GM12878 (cell line): ENCODE measurements at regions not wholly inside any gene's neighbourhood (a gene's known extent, or its start where the extent isn't known, plus 50 kb on each side); places are given as distances from the start of the nearest gene placed in this dataset.

Experiments
- ATAC-seq: fragments of 200-7000 bp; cut with Tn5 transposase; 3 replicates; pipeline ENCODE4 v1.9.1; 2020; ENCODE audit warnings: mild to moderate bottlenecking, moderate library complexity
- BruUV-seq: library from RNA; stranded (reverse); fragments of 400-500 nt; replicated peaks from 2 replicates; lab custom pipeline; 2021; lab: Mats Ljungman, UMichigan
- CTCF ChIA-PET: fragments of 300-600 bp; sonication (Branson Sonifier 250); formaldehyde crosslinking; extraction: SDS; loops from one replicate; lab custom pipeline; 2021; ENCODE audit warnings: inconsistent platforms; lab: Yijun Ruan, JAX
- POLR2A ChIA-PET: fragments of 350-600 bp; formaldehyde crosslinking; extraction: SDS; loops from one replicate; lab custom pipeline; 2021; ENCODE audit warnings: inconsistent platforms; lab: Charles Lee
- RAD21 ChIA-PET: fragments of 300-600 bp; sonication (Branson Sonifier 250); formaldehyde crosslinking; loops from one replicate; lab custom pipeline; 2023; ENCODE audit warnings: antibody characterized with exemption; ENCODE audit not compliant: unreplicated experiment; lab: Charles Lee
- SMC1A ChIA-PET: fragments of 300-600 bp; sonication (Branson Sonifier 250); formaldehyde crosslinking; loops from one replicate; lab custom pipeline; 2023; ENCODE audit not compliant: unreplicated experiment, uncharacterized antibody; lab: Charles Lee
- DNase-seq: peaks from one replicate; pipeline ENCODE4 v3.0.0-alpha.2; 2011; ENCODE audit warnings: low read depth, low spot score
- FAIRE-seq: peaks from 3 replicates; lab custom pipeline; 2011; peaks lifted over from hg19 to GRCh38; lab: Jason Lieb, UNC
- H2AFZ ChIP-seq: 2 replicates; pipeline ENCODE4 v1.6.0; 2011; ENCODE audit warnings: low read depth, low read length, control low read depth; ENCODE audit not compliant: control insufficient read depth
- H3K27ac ChIP-seq: 2 replicates; pipeline ENCODE4 v1.5.1; 2011; ENCODE audit warnings: control low read depth; ENCODE audit not compliant: control insufficient read depth, insufficient read depth
- H3K27me3 ChIP-seq, 2 experiments: replicated peaks in 1 of 2; 2 replicates each; pipeline versions ENCODE4 v1.6.0 to v1.6.1; 2011; ENCODE audit warnings: low read length in 1 of 2; ENCODE audit not compliant: control insufficient read depth in 2 of 2, insufficient read depth in 2 of 2
- H3K36me3 ChIP-seq, 2 experiments: 2 replicates each; pipeline ENCODE4 v1.5.1; 2011; ENCODE audit warnings: low read length in 1 of 2; ENCODE audit not compliant: control insufficient read depth in 2 of 2, insufficient read depth in 2 of 2
- H3K4me1 ChIP-seq: 2 replicates; pipeline ENCODE4 v1.6.1; 2011; ENCODE audit warnings: mild to moderate bottlenecking, low read length, moderate library complexity, mixed read lengths; ENCODE audit not compliant: control insufficient read depth, insufficient read depth
- H3K4me2 ChIP-seq: 2 replicates; pipeline ENCODE4 v1.6.0; 2011; ENCODE audit warnings: control low read depth; ENCODE audit not compliant: control insufficient read depth, insufficient read depth
- H3K4me3 ChIP-seq: fragments of 200-600 bp; sonication (generic); 2 replicates; pipeline ENCODE4 v1.5.1; 2016
- H3K79me2 ChIP-seq: 2 replicates; pipeline ENCODE4 v1.6.0; 2011; ENCODE audit warnings: low read length; ENCODE audit not compliant: control insufficient read depth, insufficient read depth
- H3K9ac ChIP-seq: 2 replicates; pipeline ENCODE4 v1.8.0; 2011; ENCODE audit warnings: low read length, control low read depth, mixed read lengths; ENCODE audit not compliant: control insufficient read depth, insufficient read depth
- H3K9me3 ChIP-seq: replicated peaks from 3 replicates; pipeline ENCODE4 v1.5.1; 2011; ENCODE audit warnings: mild to moderate bottlenecking, low read length; ENCODE audit not compliant: control insufficient read depth, insufficient read depth
- H4K20me1 ChIP-seq: 2 replicates; pipeline ENCODE4 v1.6.0; 2011; ENCODE audit not compliant: control insufficient read depth, insufficient read depth
- ASH2L ChIP-seq: fragments of 300-600, 200-600 bp; sonication (generic); IDR thresholded peaks from 2 replicates; pipeline ENCODE4 v1.6.1; 2017; ENCODE audit warnings: low read depth, mild to moderate bottlenecking, borderline replicate concordance
- BMI1 ChIP-seq: fragments of 450-650 bp; IDR thresholded peaks from 2 replicates; pipeline ENCODE4 v1.6.1; 2016; ENCODE audit warnings: mild to moderate bottlenecking, moderate library complexity, borderline replicate concordance
- ETV6 ChIP-seq, 2 experiments: fragments of 450-650 bp in 1 of 2; IDR thresholded peaks in 1 of 2; conservative IDR thresholded peaks in 1 of 2; 2 replicates each; pipeline ENCODE4 v1.6.1; 2014; ENCODE audit warnings: antibody characterized with exemption in 1 of 2, borderline replicate concordance in 1 of 2, low read depth in 1 of 2, mild to moderate bottlenecking in 1 of 2, moderate library complexity in 1 of 2
- LARP7 ChIP-seq: fragments of 450-650 bp; IDR thresholded peaks from 2 replicates; pipeline ENCODE4 v1.6.1; 2017; ENCODE audit warnings: mild to moderate bottlenecking
- NR2F1 ChIP-seq: fragments of 450-650 bp; conservative IDR thresholded peaks from 2 replicates; pipeline ENCODE4 v1.6.1; 2017; ENCODE audit warnings: mild to moderate bottlenecking
- PML ChIP-seq: IDR thresholded peaks from 2 replicates; pipeline ENCODE4 v1.6.1; 2012; ENCODE audit warnings: low read length, inconsistent platforms
- RFX5 ChIP-seq: IDR thresholded peaks from 2 replicates; pipeline ENCODE4 v1.6.1; 2011; ENCODE audit warnings: low read depth, low read length, improper control_type of control experiment
- SMARCA5 ChIP-seq: fragments of 450-650 bp; IDR thresholded peaks from 2 replicates; pipeline ENCODE4 v1.6.1; 2017; ENCODE audit warnings: mild to moderate bottlenecking
- TCF7 ChIP-seq: IDR thresholded peaks from 2 replicates; pipeline ENCODE4 v1.6.1; 2014; ENCODE audit warnings: antibody characterized with exemption, borderline replicate concordance
- ZNF384 ChIP-seq: IDR thresholded peaks from 2 replicates; pipeline ENCODE4 v1.6.1; 2012; ENCODE audit warnings: low read depth, mild to moderate bottlenecking, low read length, improper control_type of control experiment, borderline replicate concordance
- ZSCAN29 ChIP-seq: fragments of 450-650 bp; IDR thresholded peaks from 2 replicates; pipeline ENCODE4 v1.6.1; 2017; ENCODE audit warnings: mild to moderate bottlenecking, moderate library complexity
- in situ Hi-C: fragments of 300-500 bp; cut with MboI; formaldehyde crosslinking; loops from 9 replicates; pipeline ENCODE4 v1.14.3; 2018; ENCODE audit warnings: mixed read lengths
- intact Hi-C: fragments of 100-400 bp; cut with micrococcal nuclease; formaldehyde crosslinking; loops from one replicate; pipeline ENCODE4 v1.14.2; 2022; ENCODE audit not compliant: unreplicated experiment
- TF ChIP-seq, protein P1 (sequence below), 3 experiments: IDR thresholded peaks in 2 of 3; conservative IDR thresholded peaks in 1 of 3; 2 replicates each; pipeline ENCODE4 v1.5.1; 2011; ENCODE audit warnings: low read depth in 3 of 3, low read length in 3 of 3, mild to moderate bottlenecking in 3 of 3, control low read depth in 2 of 3, moderate library complexity in 2 of 3, inconsistent platforms in 1 of 3, mixed read lengths in 1 of 3; ENCODE audit not compliant: control insufficient read depth in 2 of 3, insufficient read depth in 1 of 3; ENCODE audit errors: extremely low read depth in 1 of 3

- no peak overlapping the region for H3K9ac ChIP-seq
- no peaks in the 10 kb centered on the region for H3K79me2 ChIP-seq
- ChIA-PET CTCF (interaction anchor here (0.6 kb wide), 1 partner anchor 145 kb away, joined by 3 read pairs; no protein-coding TSS in a partner anchor), SMC1A (interaction anchor here (1.5 kb wide), 1 partner anchor 14 kb away, joined by 3 read pairs; no protein-coding TSS in a partner anchor), RAD21 (no interaction called here), POLR2A (no interaction called here)
- TF ChIP-seq ZNF384 (no peak), PML (no peak), ASH2L (no peak), ZSCAN29 (no peak), SMARCA5 (no peak), NR2F1 (no peak), LARP7 (no peak), TCF7 (no peak), BMI1 (no peak), ETV6 (conservative IDR thresholded peaks at IDR 0.05 in 1 of 2, IDR thresholded peaks at IDR 0.05 in 1 of 2; ENCODE audit: borderline replicate concordance in 1 of 2, low read depth in 1 of 2) (no peak), RFX5 (no peak)
- TF ChIP-seq, protein P1, sequence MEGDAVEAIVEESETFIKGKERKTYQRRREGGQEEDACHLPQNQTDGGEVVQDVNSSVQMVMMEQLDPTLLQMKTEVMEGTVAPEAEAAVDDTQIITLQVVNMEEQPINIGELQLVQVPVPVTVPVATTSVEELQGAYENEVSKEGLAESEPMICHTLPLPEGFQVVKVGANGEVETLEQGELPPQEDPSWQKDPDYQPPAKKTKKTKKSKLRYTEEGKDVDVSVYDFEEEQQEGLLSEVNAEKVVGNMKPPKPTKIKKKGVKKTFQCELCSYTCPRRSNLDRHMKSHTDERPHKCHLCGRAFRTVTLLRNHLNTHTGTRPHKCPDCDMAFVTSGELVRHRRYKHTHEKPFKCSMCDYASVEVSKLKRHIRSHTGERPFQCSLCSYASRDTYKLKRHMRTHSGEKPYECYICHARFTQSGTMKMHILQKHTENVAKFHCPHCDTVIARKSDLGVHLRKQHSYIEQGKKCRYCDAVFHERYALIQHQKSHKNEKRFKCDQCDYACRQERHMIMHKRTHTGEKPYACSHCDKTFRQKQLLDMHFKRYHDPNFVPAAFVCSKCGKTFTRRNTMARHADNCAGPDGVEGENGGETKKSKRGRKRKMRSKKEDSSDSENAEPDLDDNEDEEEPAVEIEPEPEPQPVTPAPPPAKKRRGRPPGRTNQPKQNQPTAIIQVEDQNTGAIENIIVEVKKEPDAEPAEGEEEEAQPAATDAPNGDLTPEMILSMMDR (IDR thresholded peaks at IDR 0.05 in 2 of 3, conservative IDR thresholded peaks at IDR 0.05 in 1 of 3; ENCODE audit: control insufficient read depth in 2 of 3, extremely low read depth in 1 of 3, insufficient read depth in 1 of 3, low read depth in 3 of 3, low read length in 3 of 3), result no peak
- H2AFZ ChIP-seq, result no peak overlapping the region
- in situ Hi-C loops, result no loop called here
- no peak overlapping the region for H3K4me3 ChIP-seq
- H4K20me1 ChIP-seq, result no peaks in the 10 kb centered on the region
- intact Hi-C loops, result no loop called here
- no peaks in the 10 kb centered on the region for H3K27me3 ChIP-seq
- H3K4me2 ChIP-seq, result no peak overlapping the region
- H3K4me1 ChIP-seq, result no peaks in the 10 kb centered on the region
- H3K9me3 ChIP-seq, result no peaks in the 10 kb centered on the region
- H3K27ac ChIP-seq, result no peak overlapping the region
- no peaks in the 10 kb centered on the region for H3K36me3 ChIP-seq
- BruUV-seq, result no TSS peak
- no peak for ATAC-seq
- FAIRE-seq, result no peak
- DNase-seq, result no peak
Observed at GRCh38 chr12:60844101-60844500, 1248.3 kb downstream of the SLC16A7 start.
